ENCODE measurements at regions not wholly inside any gene's neighbourhood (a gene's known extent, or its start where the extent isn't known, plus 50 kb on each side); places are given as distances from the start of the nearest gene placed in this dataset.

DNA sequence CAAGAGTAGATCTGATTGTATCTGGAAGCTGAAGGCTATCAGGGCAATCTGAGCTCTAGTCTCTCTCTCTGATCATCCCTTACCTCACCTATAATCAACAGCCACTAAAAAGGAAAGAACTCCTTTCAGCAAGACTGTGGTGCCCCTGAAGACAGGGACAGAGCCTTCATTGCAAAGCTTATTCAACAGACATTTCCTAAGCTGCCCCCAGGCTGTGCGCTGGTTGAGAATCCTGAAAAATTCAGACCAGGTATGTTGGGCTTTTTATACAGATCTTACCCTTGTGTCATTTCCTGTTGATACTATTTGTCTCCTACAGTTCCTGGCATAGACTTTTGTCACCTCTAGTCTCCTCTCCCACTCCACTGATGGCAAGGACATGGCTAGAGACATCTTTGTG is 63.3 kb upstream of the PLA2G4A start:
- TF ChIP-seq ZNF513 (tag by site-specific recombination; IDR thresholded peaks at IDR 0.05) (no peak), MZF1 (tag by site-specific recombination; IDR thresholded peaks at IDR 0.05; ENCODE audit: borderline replicate concordance) (no peak), YY1 (tag by site-specific recombination; IDR thresholded peaks at IDR 0.05) (no peak), ZNF555 (tag by site-specific recombination; conservative IDR thresholded peaks at IDR 0.05) (no peak), ZNF610 (tag by site-specific recombination; IDR thresholded peaks at IDR 0.05; ENCODE audit: borderline replicate concordance) (no peak), ZNF37A (tag by site-specific recombination; IDR thresholded peaks at IDR 0.05) (no peak), ZNF19 (tag by site-specific recombination; IDR thresholded peaks at IDR 0.05; ENCODE audit: low read depth) (no peak), ZNF274 (IDR thresholded peaks at IDR 0.05; ENCODE audit: low read length) (no peak), ZNF274 (tag by site-specific recombination; IDR thresholded peaks at IDR 0.05; ENCODE audit: borderline replicate concordance) (no peak), SCRT1 (tag by site-specific recombination; IDR thresholded peaks at IDR 0.05; ENCODE audit: borderline replicate concordance) (no peak), HOXA7 (CRISPR knock-in tag; IDR thresholded peaks at IDR 0.05; ENCODE audit: borderline replicate concordance) (no peak), ZNF174 (tag by site-specific recombination; IDR thresholded peaks at IDR 0.05) (no peak), ZNF138 (tag by site-specific recombination; IDR thresholded peaks at IDR 0.05; ENCODE audit: borderline replicate concordance) (no peak), ZNF433 (tag by site-specific recombination; IDR thresholded peaks at IDR 0.05; ENCODE audit: low read depth) (no peak)
- TF ChIP-seq, protein P1, sequence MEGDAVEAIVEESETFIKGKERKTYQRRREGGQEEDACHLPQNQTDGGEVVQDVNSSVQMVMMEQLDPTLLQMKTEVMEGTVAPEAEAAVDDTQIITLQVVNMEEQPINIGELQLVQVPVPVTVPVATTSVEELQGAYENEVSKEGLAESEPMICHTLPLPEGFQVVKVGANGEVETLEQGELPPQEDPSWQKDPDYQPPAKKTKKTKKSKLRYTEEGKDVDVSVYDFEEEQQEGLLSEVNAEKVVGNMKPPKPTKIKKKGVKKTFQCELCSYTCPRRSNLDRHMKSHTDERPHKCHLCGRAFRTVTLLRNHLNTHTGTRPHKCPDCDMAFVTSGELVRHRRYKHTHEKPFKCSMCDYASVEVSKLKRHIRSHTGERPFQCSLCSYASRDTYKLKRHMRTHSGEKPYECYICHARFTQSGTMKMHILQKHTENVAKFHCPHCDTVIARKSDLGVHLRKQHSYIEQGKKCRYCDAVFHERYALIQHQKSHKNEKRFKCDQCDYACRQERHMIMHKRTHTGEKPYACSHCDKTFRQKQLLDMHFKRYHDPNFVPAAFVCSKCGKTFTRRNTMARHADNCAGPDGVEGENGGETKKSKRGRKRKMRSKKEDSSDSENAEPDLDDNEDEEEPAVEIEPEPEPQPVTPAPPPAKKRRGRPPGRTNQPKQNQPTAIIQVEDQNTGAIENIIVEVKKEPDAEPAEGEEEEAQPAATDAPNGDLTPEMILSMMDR (tag by site-specific recombination; IDR thresholded peaks at IDR 0.05): no peak
